Breast epithelium (tissue), 3 donors: ENCODE measurements at regions not wholly inside any gene's neighbourhood (a gene's known extent, or its start where the extent isn't known, plus 50 kb on each side); places are given as distances from the start of the nearest gene placed in this dataset.

Experiments
- POLR2AphosphoS5 ChIP-seq, 3 donors: sonication (generic); formaldehyde crosslinking; IDR thresholded peaks; one replicate each; pipeline ENCODE4 v1.6.1; 2017; ENCODE audit warnings: antibody characterized with exemption in 3 of 3
- TF ChIP-seq, protein P1 (sequence below), 3 donors: fragments of 450-650 bp; IDR thresholded peaks; one replicate each; pipeline ENCODE4 v1.5.1; 2016 to 2017; ENCODE audit warnings: antibody characterized with exemption in 3 of 3, mild to moderate bottlenecking in 3 of 3, moderate library complexity in 3 of 3

DNA sequence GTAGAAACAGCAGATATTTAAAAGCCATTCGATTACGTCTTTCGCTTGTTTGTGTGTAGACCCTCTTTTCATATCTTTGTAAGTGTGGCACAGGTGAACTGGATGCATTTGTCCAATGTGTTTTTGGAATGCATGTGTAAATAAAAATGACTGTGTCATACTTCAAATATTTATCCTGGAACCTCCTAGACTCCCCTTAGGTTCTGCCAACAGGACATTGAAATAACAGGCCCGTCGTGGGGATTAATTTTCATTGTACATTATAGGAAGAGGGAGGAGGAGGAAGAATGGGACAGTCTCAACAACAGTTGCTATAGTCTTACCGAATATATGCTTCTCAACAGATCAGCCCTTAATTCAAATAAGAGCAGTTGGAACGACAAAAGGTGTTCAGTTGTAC lies 95.8 kb downstream of the PRKAB2 start:
- TF ChIP-seq, protein P1, sequence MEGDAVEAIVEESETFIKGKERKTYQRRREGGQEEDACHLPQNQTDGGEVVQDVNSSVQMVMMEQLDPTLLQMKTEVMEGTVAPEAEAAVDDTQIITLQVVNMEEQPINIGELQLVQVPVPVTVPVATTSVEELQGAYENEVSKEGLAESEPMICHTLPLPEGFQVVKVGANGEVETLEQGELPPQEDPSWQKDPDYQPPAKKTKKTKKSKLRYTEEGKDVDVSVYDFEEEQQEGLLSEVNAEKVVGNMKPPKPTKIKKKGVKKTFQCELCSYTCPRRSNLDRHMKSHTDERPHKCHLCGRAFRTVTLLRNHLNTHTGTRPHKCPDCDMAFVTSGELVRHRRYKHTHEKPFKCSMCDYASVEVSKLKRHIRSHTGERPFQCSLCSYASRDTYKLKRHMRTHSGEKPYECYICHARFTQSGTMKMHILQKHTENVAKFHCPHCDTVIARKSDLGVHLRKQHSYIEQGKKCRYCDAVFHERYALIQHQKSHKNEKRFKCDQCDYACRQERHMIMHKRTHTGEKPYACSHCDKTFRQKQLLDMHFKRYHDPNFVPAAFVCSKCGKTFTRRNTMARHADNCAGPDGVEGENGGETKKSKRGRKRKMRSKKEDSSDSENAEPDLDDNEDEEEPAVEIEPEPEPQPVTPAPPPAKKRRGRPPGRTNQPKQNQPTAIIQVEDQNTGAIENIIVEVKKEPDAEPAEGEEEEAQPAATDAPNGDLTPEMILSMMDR (IDR thresholded peaks at IDR 0.05): no peak
- TF ChIP-seq POLR2AphosphoS5 (IDR thresholded peaks at IDR 0.05): no peak
